Neural cell (in vitro differentiated cells): ENCODE measurements at regions not wholly inside any gene's neighbourhood (a gene's known extent, or its start where the extent isn't known, plus 50 kb on each side); places are given as distances from the start of the nearest gene placed in this dataset.

Experiments used
- H2AFZ ChIP-seq: fragments of 200-600, 300-800 bp; sonication (generic), shearing (Covaris generic); 2 replicates; pipeline ENCODE4 v1.6.0; 2014; ENCODE audit warnings: low read depth, mild to moderate bottlenecking, antibody characterized with exemption, low read length, moderate library complexity
- H3F3A ChIP-seq: fragments of 200-600 bp; shearing (Covaris generic); 2 replicates; pipeline ENCODE4 v1.6.1; 2016; ENCODE audit warnings: mild to moderate bottlenecking, moderate library complexity, mixed read lengths, antibody characterized with exemption, low read length; ENCODE audit not compliant: insufficient read depth, poor library complexity, severe bottlenecking
- H3K27ac ChIP-seq: fragments of 200-600, 300-800 bp; sonication (generic), shearing (Covaris generic); 2 replicates; pipeline ENCODE4 v1.5.1; 2014; ENCODE audit warnings: mild to moderate bottlenecking, low read length, moderate library complexity
- H3K27me3 ChIP-seq: fragments of 300-800, 200-600 bp; sonication (generic), shearing (Covaris generic); 2 replicates; pipeline ENCODE4 v1.6.0; 2014; ENCODE audit warnings: mild to moderate bottlenecking, low read depth, low read length, moderate library complexity; ENCODE audit not compliant: insufficient read depth
- H3K36me3 ChIP-seq: fragments of 300-800, 200-600 bp; sonication (generic), shearing (Covaris generic); 2 replicates; pipeline ENCODE4 v1.5.1; 2014; ENCODE audit warnings: mild to moderate bottlenecking, antibody characterized with exemption, low read length, moderate library complexity; ENCODE audit not compliant: insufficient read depth
- H3K4me2 ChIP-seq: fragments of 300-800, 200-600 bp; sonication (generic), shearing (Covaris generic); 2 replicates; pipeline ENCODE4 v1.6.0; 2014; ENCODE audit warnings: mild to moderate bottlenecking, low read length
- H3K4me3 ChIP-seq: fragments of 300-800, 200-600 bp; sonication (generic), shearing (Covaris generic); 2 replicates; pipeline ENCODE4 v1.5.1; 2014; ENCODE audit warnings: mild to moderate bottlenecking, low read length, moderate library complexity
- H3K79me2 ChIP-seq: fragments of 200-600 bp; shearing (Covaris generic); replicated peaks from 2 replicates; pipeline ENCODE4 v1.6.0; 2014; ENCODE audit warnings: mild to moderate bottlenecking, low read length, moderate library complexity; ENCODE audit not compliant: insufficient read depth
- H3K9ac ChIP-seq: fragments of 300-800, 200-600 bp; sonication (generic), shearing (Covaris generic); 2 replicates; pipeline ENCODE4 v1.6.1; 2016; ENCODE audit warnings: mild to moderate bottlenecking, low read length, mixed read lengths
- H3K9me2 ChIP-seq: fragments of 200-600 bp; shearing (Covaris generic); 2 replicates; pipeline ENCODE4 v1.6.1; 2016; ENCODE audit warnings: mild to moderate bottlenecking, low read length, mixed read lengths; ENCODE audit not compliant: insufficient read depth
- H3K9me3 ChIP-seq: fragments of 200-600, 300-800 bp; sonication (generic), shearing (Covaris generic); 2 replicates; pipeline ENCODE4 v1.6.1; 2016; ENCODE audit warnings: mild to moderate bottlenecking, mixed run types, low read length, moderate library complexity, mixed read lengths
- H4K20me1 ChIP-seq: fragments of 200-600 bp; shearing (Covaris generic); 2 replicates; pipeline ENCODE4 v1.6.1; 2016; ENCODE audit warnings: mild to moderate bottlenecking, mixed run types; ENCODE audit not compliant: insufficient read depth
- CTCF ChIP-seq: fragments of 450-650 bp; IDR thresholded peaks from 2 replicates; pipeline ENCODE4 v1.5.1; 2014; ENCODE audit warnings: antibody characterized with exemption, mild to moderate bottlenecking, moderate library complexity; ENCODE audit not compliant: poor library complexity, severe bottlenecking
- EP300 ChIP-seq: fragments of 450-650 bp; conservative IDR thresholded peaks from 2 replicates; pipeline ENCODE4 v1.6.1; 2014; ENCODE audit warnings: antibody characterized with exemption, mild to moderate bottlenecking, moderate library complexity; ENCODE audit not compliant: poor library complexity, severe bottlenecking
- EZH2 ChIP-seq: fragments of 200-600, 300-800 bp; shearing (Covaris generic), sonication (generic); IDR thresholded peaks from 2 replicates; pipeline ENCODE4 v1.6.1; 2014; ENCODE audit warnings: antibody characterized with exemption, low read length, borderline replicate concordance, mild to moderate bottlenecking; ENCODE audit not compliant: insufficient read depth, poor library complexity, severe bottlenecking
- MXI1 ChIP-seq: fragments of 450-650 bp; conservative IDR thresholded peaks from 2 replicates; pipeline ENCODE4 v1.6.1; 2014; ENCODE audit warnings: antibody characterized with exemption, mild to moderate bottlenecking; ENCODE audit not compliant: poor library complexity, severe bottlenecking
- POLR2AphosphoS5 ChIP-seq: IDR thresholded peaks from 2 replicates; pipeline ENCODE4 v1.6.1; 2012
- RAD21 ChIP-seq: fragments of 450-650 bp; conservative IDR thresholded peaks from 2 replicates; pipeline ENCODE4 v1.6.1; 2014; ENCODE audit warnings: antibody characterized with exemption, mild to moderate bottlenecking, moderate library complexity
- REST ChIP-seq: IDR thresholded peaks from 2 replicates; pipeline ENCODE4 v1.6.1; 2012; ENCODE audit warnings: borderline replicate concordance
- SMC3 ChIP-seq: fragments of 450-650 bp; conservative IDR thresholded peaks from 2 replicates; pipeline ENCODE4 v1.6.1; 2014; ENCODE audit warnings: antibody characterized with exemption, mild to moderate bottlenecking, moderate library complexity; ENCODE audit not compliant: poor library complexity
- TAF1 ChIP-seq: IDR thresholded peaks from 2 replicates; pipeline ENCODE4 v1.6.1; 2012; ENCODE audit warnings: low read depth

- Histone ChIP-seq H4K20me1 (no peaks in the 10 kb centered on the region), H2AFZ (no peak overlapping the region), H3K9me3 (no peaks in the 10 kb centered on the region), H3K9me2 (no peaks in the 10 kb centered on the region), H3K4me2 (no peak overlapping the region), H3F3A (no peaks in the 10 kb centered on the region), H3K4me3 (no peak overlapping the region), H3K27ac (no peak overlapping the region), H3K36me3 (no peaks in the 10 kb centered on the region), H3K27me3 (no peaks in the 10 kb centered on the region), H3K9ac (no peak overlapping the region), H3K79me2 (no peaks in the 10 kb centered on the region)
- TF ChIP-seq TAF1 (no peak), POLR2AphosphoS5 (no peak), REST (no peak), EP300 (no peak), CTCF (no peak), SMC3 (no peak), RAD21 (no peak), MXI1 (no peak)
These were observed 290.3 kb downstream of the UBE3D start for GRCh38 chr6:82775361-82775760.

- TF ChIP-seq EZH2 (no peak), POLR2AphosphoS5 (no peak), MXI1 (no peak), SMC3 (no peak), RAD21 (no peak), CTCF (no peak)
- H3K27ac ChIP-seq: no peak overlapping the region
- no peaks in the 10 kb centered on the region for H3K9me2 ChIP-seq
- no peaks in the 10 kb centered on the region for H3F3A ChIP-seq
- H2AFZ ChIP-seq: no peak overlapping the region
- H3K4me3 ChIP-seq: no peak overlapping the region
- no peak overlapping the region for H3K4me2 ChIP-seq
- H3K9ac ChIP-seq: no peak overlapping the region
- H3K36me3 ChIP-seq: no peaks in the 10 kb centered on the region
- H3K79me2 ChIP-seq: no peaks in the 10 kb centered on the region
- no peaks in the 10 kb centered on the region for H3K27me3 ChIP-seq
- no peaks in the 10 kb centered on the region for H3K9me3 ChIP-seq
- no peaks in the 10 kb centered on the region for H4K20me1 ChIP-seq
These were observed 289.7 kb downstream of the UBE3D start for GRCh38 chr6:82775981-82776380.
